ENCODE measurements at regions not wholly inside any gene's neighbourhood (a gene's known extent, or its start where the extent isn't known, plus 50 kb on each side); places are given as distances from the start of the nearest gene placed in this dataset.

- intact Hi-C loops (cut with DNase I; ENCODE audit: low total_unique reads): no loop called here
- 44 to 50% methylated on average over 2 of the region's 2 CpGs for WGBS, 2 donors
- DNase-seq (ENCODE audit: low spot score in 2 of 2): no peak
Observed at GRCh38 chr10:84844461-84844860, 516.1 kb downstream of the CCSER2 start.

GRCh38 chr10:84845628-84846261, 517.4 kb downstream of the CCSER2 start:
- WGBS, 2 donors: 82 to 84% methylated on average over 2 of the region's 2 CpGs
- H3K4me3 ChIP-seq (ENCODE audit: low read depth, poor library complexity, severe bottlenecking): no peak overlapping the region
- no peak for TF ChIP-seq POLR2A (IDR thresholded peaks at IDR 0.05)
- TF ChIP-seq CTCF (IDR thresholded peaks at IDR 0.05): no peak
- intact Hi-C loops (cut with DNase I; ENCODE audit: low total_unique reads): no loop called here
- DNase-seq (ENCODE audit: low spot score in 2 of 2): no peak

More at GRCh38 chr10:84844461-84844860, 516.1 kb downstream of the CCSER2 start:
- H3K4me3 ChIP-seq (ENCODE audit: low read depth, poor library complexity, severe bottlenecking): no peak overlapping the region
- TF ChIP-seq POLR2A (IDR thresholded peaks at IDR 0.05) (no peak), CTCF (IDR thresholded peaks at IDR 0.05) (no peak)

- H3K4me3 ChIP-seq (ENCODE audit: low read depth, poor library complexity, severe bottlenecking): no peak overlapping the region
- WGBS, 2 donors: 73 to 82% methylated on average over 4 of the region's 4 CpGs
- TF ChIP-seq POLR2A (IDR thresholded peaks at IDR 0.05) (no peak), CTCF (IDR thresholded peaks at IDR 0.05) (no peak)
- intact Hi-C loops (cut with DNase I; ENCODE audit: low total_unique reads): no loop called here
- DNase-seq (ENCODE audit: low spot score in 2 of 2): no peak
Observed at GRCh38 chr10:84846658-84847316, 518.4 kb downstream of the CCSER2 start.

GRCh38 chr10:84848967-84849366, 520.6 kb downstream of the CCSER2 start:
- no peak overlapping the region for H3K4me3 ChIP-seq (ENCODE audit: low read depth, poor library complexity, severe bottlenecking)
- TF ChIP-seq POLR2A (IDR thresholded peaks at IDR 0.05): no peak
- no peak for TF ChIP-seq CTCF (IDR thresholded peaks at IDR 0.05)
- DNase-seq (ENCODE audit: low spot score in 2 of 2): no peak
- 44 to 45% methylated on average over 2 of the region's 2 CpGs for WGBS, 2 donors
- intact Hi-C loops (cut with DNase I; ENCODE audit: low total_unique reads): no loop called here

GRCh38 chr10:84850826-84851225, 522.4 kb downstream of the CCSER2 start:
- WGBS, 2 donors: 70 to 75% methylated on average over 6 of the region's 6 CpGs
- no peak for TF ChIP-seq CTCF (IDR thresholded peaks at IDR 0.05)
- TF ChIP-seq POLR2A (IDR thresholded peaks at IDR 0.05): no peak
- intact Hi-C loops (cut with DNase I; ENCODE audit: low total_unique reads): no loop called here
- no peak for DNase-seq (ENCODE audit: low spot score in 2 of 2)
- no peak overlapping the region for H3K4me3 ChIP-seq (ENCODE audit: low read depth, poor library complexity, severe bottlenecking)

Data from lower leg skin (tissue), 4 donors.